Cerebellar cortex (tissue), 1 donor: ENCODE measurements at regions not wholly inside any gene's neighbourhood (a gene's known extent, or its start where the extent isn't known, plus 50 kb on each side); places are given as distances from the start of the nearest gene placed in this dataset.

Experiments used
- DNase-seq: peaks from one replicate; pipeline ENCODE4 v3.0.0-alpha.2; 2015; ENCODE audit warnings: low spot score

GRCh38 chr2:64769392-64770044 is 115.8 kb upstream of the SERTAD2 start:
- no peak for DNase-seq

GRCh38 chr2:64770137-64770780 is 116.5 kb upstream of the SERTAD2 start:
- no peak for DNase-seq

- peak; percentile 17 for DNase-seq
Observed at GRCh38 chr2:64770781-64771334, 117.1 kb upstream of the SERTAD2 start.

GRCh38 chr2:64771737-64772136 is 118.0 kb upstream of the SERTAD2 start:
- no peak for DNase-seq

- DNase-seq: no peak
Observed at GRCh38 chr2:64773461-64774118, 119.9 kb upstream of the SERTAD2 start.

- DNase-seq: no peak
Observed at GRCh38 chr2:64777841-64778240, 124.1 kb upstream of the SERTAD2 start.

GRCh38 chr2:64779117-64779690 is 125.5 kb upstream of the SERTAD2 start:
- no peak for DNase-seq

- DNase-seq: no peak
Observed at GRCh38 chr2:64780041-64780440, 126.3 kb upstream of the SERTAD2 start.

GRCh38 chr2:64781711-64782390 is 128.1 kb upstream of the SERTAD2 start:
- DNase-seq: no peak

- no peak for DNase-seq
Observed at GRCh38 chr2:64784168-64785061, 130.7 kb upstream of the SERTAD2 start.

GRCh38 chr2:64785245-64785644 is 131.5 kb upstream of the SERTAD2 start:
- no peak for DNase-seq

- DNase-seq: no peak
Observed at GRCh38 chr2:64786343-64787018, 132.8 kb upstream of the SERTAD2 start.

- DNase-seq: no peak
Observed at GRCh38 chr2:64787019-64787365, 133.3 kb upstream of the SERTAD2 start.

GRCh38 chr2:64787698-64788097 is 134.0 kb upstream of the SERTAD2 start:
- no peak for DNase-seq

- no peak for DNase-seq
Observed at GRCh38 chr2:64789466-64790320, 136.0 kb upstream of the SERTAD2 start.

- peak; percentile 34 for DNase-seq
Observed at GRCh38 chr2:64792300-64792699, 138.6 kb upstream of the SERTAD2 start.

GRCh38 chr2:64792995-64793639 is 139.4 kb upstream of the SERTAD2 start:
- no peak for DNase-seq

- no peak for DNase-seq
Observed at GRCh38 chr2:64793701-64794100, 140.0 kb upstream of the SERTAD2 start.

- DNase-seq: no peak
Observed at GRCh38 chr2:64794426-64794995, 140.8 kb upstream of the SERTAD2 start.
